Type B pancreatic cell (in vitro differentiated cells): ENCODE measurements at regions not wholly inside any gene's neighbourhood (a gene's known extent, or its start where the extent isn't known, plus 50 kb on each side); places are given as distances from the start of the nearest gene placed in this dataset.

Experiments used
- DNase-seq: peaks from one replicate; pipeline ENCODE4 v3.0.0; 2021; ENCODE audit warnings: mixed read lengths; ENCODE audit not compliant: unreplicated experiment; ENCODE audit errors: extremely low spot score
- H3K27ac Mint-ChIP-seq: 2 replicates; pipeline ENCODE4 v1.8.0; 2021; ENCODE audit warnings: mild to moderate bottlenecking, mixed read lengths
- H3K27me3 Mint-ChIP-seq: 2 replicates; pipeline ENCODE4 v1.8.0; 2021; ENCODE audit warnings: mixed read lengths
- H3K36me3 Mint-ChIP-seq: 2 replicates; pipeline ENCODE4 v1.8.0; 2021; ENCODE audit warnings: mixed read lengths
- H3K4me1 Mint-ChIP-seq: one replicate; pipeline ENCODE4 v1.8.0; 2021; ENCODE audit warnings: mixed read lengths; ENCODE audit not compliant: unreplicated experiment
- H3K4me3 Mint-ChIP-seq: 2 replicates; pipeline ENCODE4 v1.8.0; 2021; ENCODE audit warnings: mild to moderate bottlenecking, mixed read lengths
- H3K9me3 Mint-ChIP-seq: 2 replicates; pipeline ENCODE4 v1.8.0; 2021; ENCODE audit warnings: mixed read lengths
- TF ChIP-seq, protein P1 (sequence below): fragments of 200-600 bp; sonication (generic); conservative IDR thresholded peaks from 2 replicates; pipeline ENCODE4 v1.5.0; 2021; ENCODE audit warnings: antibody characterized with exemption, mild to moderate bottlenecking

DNA sequence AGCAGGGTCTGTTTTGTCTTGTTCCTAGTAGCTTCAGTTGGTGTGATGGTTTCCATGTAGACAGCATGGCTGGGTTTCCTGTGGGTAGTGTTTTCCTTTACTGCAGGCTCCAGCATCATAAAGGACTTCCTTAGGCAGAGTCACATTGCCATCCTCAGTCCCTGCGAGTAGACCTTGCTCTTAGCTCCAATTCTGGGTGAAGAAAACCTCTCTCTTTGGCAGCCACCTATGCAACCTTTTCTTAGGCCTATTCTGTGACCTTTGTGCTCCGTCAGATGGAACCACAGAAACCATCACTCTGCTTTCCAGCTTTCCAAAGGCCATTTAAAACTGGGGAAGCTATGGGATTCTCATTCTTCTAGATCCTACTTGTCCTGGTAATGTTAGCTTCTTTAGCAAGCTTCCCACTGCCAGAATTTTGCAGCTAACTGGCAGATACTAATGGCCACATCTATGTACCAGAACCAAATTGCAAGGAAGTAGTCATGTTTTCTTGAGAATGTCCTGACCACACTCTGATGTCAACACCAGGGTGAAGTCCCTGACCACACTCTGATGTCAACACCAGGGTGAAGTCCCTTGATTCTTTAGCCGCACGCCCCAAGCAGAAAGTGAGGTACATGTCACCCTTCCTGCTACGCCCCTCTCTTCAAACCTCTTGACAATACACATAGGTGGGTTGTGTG lies 646.6 kb upstream of the HS3ST5 start:
- Mint-ChIP-seq H3K27me3 (no peaks in the 10 kb centered on the region), H3K9me3 (no peaks in the 10 kb centered on the region), H3K4me1 (no peaks in the 10 kb centered on the region), H3K27ac (no peak overlapping the region), H3K4me3 (no peak overlapping the region), H3K36me3 (no peaks in the 10 kb centered on the region)
- DNase-seq = no peak
- TF ChIP-seq, protein P1, sequence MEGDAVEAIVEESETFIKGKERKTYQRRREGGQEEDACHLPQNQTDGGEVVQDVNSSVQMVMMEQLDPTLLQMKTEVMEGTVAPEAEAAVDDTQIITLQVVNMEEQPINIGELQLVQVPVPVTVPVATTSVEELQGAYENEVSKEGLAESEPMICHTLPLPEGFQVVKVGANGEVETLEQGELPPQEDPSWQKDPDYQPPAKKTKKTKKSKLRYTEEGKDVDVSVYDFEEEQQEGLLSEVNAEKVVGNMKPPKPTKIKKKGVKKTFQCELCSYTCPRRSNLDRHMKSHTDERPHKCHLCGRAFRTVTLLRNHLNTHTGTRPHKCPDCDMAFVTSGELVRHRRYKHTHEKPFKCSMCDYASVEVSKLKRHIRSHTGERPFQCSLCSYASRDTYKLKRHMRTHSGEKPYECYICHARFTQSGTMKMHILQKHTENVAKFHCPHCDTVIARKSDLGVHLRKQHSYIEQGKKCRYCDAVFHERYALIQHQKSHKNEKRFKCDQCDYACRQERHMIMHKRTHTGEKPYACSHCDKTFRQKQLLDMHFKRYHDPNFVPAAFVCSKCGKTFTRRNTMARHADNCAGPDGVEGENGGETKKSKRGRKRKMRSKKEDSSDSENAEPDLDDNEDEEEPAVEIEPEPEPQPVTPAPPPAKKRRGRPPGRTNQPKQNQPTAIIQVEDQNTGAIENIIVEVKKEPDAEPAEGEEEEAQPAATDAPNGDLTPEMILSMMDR = no peak

- no peaks in the 10 kb centered on the region for H3K27me3 Mint-ChIP-seq
- DNase-seq = no peak
- H3K4me3 Mint-ChIP-seq = no peak overlapping the region
- no peaks in the 10 kb centered on the region for H3K9me3 Mint-ChIP-seq
- H3K36me3 Mint-ChIP-seq = no peaks in the 10 kb centered on the region
- H3K27ac Mint-ChIP-seq = no peak overlapping the region
- H3K4me1 Mint-ChIP-seq = no peaks in the 10 kb centered on the region
- TF ChIP-seq, protein P1 = no peak
These were observed 644.5 kb upstream of the HS3ST5 start for GRCh38 chr6:114987281-114987680.

DNA sequence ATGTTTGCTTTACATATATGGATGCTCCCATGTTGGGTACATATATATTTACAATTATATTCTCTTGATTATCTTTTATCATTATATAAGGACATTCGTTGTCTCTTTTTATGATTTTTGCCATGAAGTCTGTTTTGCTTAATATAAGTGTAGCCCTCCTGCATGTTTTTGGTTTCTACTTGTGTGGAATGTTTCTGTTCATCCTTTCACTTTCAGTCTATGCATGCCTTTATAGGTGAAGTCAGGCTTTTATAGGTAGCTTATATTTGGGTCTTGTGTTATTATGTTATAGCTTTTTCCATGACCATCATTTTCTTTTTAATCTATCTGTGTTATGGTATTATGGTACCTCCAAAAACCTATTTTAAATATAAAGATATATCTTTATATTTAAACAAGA lies 612.5 kb upstream of the HS3ST5 start:
- Mint-ChIP-seq H3K9me3 (no peaks in the 10 kb centered on the region), H3K4me3 (no peak overlapping the region), H3K4me1 (no peaks in the 10 kb centered on the region), H3K36me3 (no peaks in the 10 kb centered on the region), H3K27ac (no peak overlapping the region), H3K27me3 (no peaks in the 10 kb centered on the region)
- no peak for DNase-seq
- TF ChIP-seq, protein P1 = no peak

- Mint-ChIP-seq H3K4me3 (no peak overlapping the region), H3K36me3 (no peaks in the 10 kb centered on the region), H3K27ac (no peak overlapping the region), H3K4me1 (no peaks in the 10 kb centered on the region), H3K27me3 (no peaks in the 10 kb centered on the region), H3K9me3 (no peaks in the 10 kb centered on the region)
- TF ChIP-seq, protein P1 = no peak
- DNase-seq = no peak
These were observed 609.4 kb upstream of the HS3ST5 start for GRCh38 chr6:114952229-114952628.

- H3K9me3 Mint-ChIP-seq = no peaks in the 10 kb centered on the region
- H3K27me3 Mint-ChIP-seq = peaks cover 13% of the 10 kb centered on the region
- no peaks in the 10 kb centered on the region for H3K36me3 Mint-ChIP-seq
- TF ChIP-seq, protein P1 = no peak
- H3K4me3 Mint-ChIP-seq = no peak overlapping the region
- no peak overlapping the region for H3K27ac Mint-ChIP-seq
- no peaks in the 10 kb centered on the region for H3K4me1 Mint-ChIP-seq
- no peak for DNase-seq
These were observed 602.6 kb upstream of the HS3ST5 start for GRCh38 chr6:114945392-114945791.
